ENCODE measurements at regions not wholly inside any gene's neighbourhood (a gene's known extent, or its start where the extent isn't known, plus 50 kb on each side); places are given as distances from the start of the nearest gene placed in this dataset.

- CTCF ChIA-PET: no interaction called here
- ATAC-seq: no peak
- DNase-seq (ENCODE audit: low read depth, low spot score): no peak
- Histone ChIP-seq H3K9me3 (ENCODE audit: control insufficient read depth, insufficient read depth, low read depth, low read length) (no peaks in the 10 kb centered on the region), H3K4me3 (ENCODE audit: low read depth in 2 of 2, low read length in 2 of 2) (no peak overlapping the region), H3K27me3 (ENCODE audit: control insufficient read depth, insufficient read depth, low read length) (no peaks in the 10 kb centered on the region), H3K4me1 (ENCODE audit: control insufficient read depth, insufficient read depth, low read length) (no peaks in the 10 kb centered on the region), H3K36me3 (ENCODE audit: control insufficient read depth, insufficient read depth, low read length) (no peaks in the 10 kb centered on the region), H3K27ac (ENCODE audit: low read length) (no peak overlapping the region)
- in situ Hi-C loops (cut with HindIII; ENCODE audit: low pct_unique_long_range_greater_than_20kb, low sequenced_read_pairs) (no loop called here), intact Hi-C loops (cut with micrococcal nuclease; ENCODE audit: unreplicated experiment) (no loop called here)
- POLR2A ChIA-PET: no interaction called here
- TF ChIP-seq CTCF (IDR thresholded peaks at IDR 0.05) (no peak), REST (IDR thresholded peaks at IDR 0.05; ENCODE audit: insufficient read depth in 1 of 2, low read depth in 2 of 2, low read length in 1 of 2) (no peak), POLR2AphosphoS5 (IDR thresholded peaks at IDR 0.05; ENCODE audit: low read depth, low read length) (no peak)
- no TSS peak for BruUV-seq (replicated peaks)
These were observed 1065.4 kb downstream of the SORCS3 start for GRCh38 chr10:105706281-105707026.

- H3K9me3 ChIP-seq (ENCODE audit: control insufficient read depth, insufficient read depth, low read depth, low read length): no peaks in the 10 kb centered on the region
- intact Hi-C loops (cut with micrococcal nuclease; ENCODE audit: unreplicated experiment): no loop called here
- CTCF ChIA-PET: no interaction called here
- in situ Hi-C loops (cut with HindIII; ENCODE audit: low pct_unique_long_range_greater_than_20kb, low sequenced_read_pairs): no loop called here
- POLR2A ChIA-PET: no interaction called here
- H3K4me1 ChIP-seq (ENCODE audit: control insufficient read depth, insufficient read depth, low read length): no peaks in the 10 kb centered on the region
- BruUV-seq (replicated peaks): no TSS peak
- no peaks in the 10 kb centered on the region for H3K36me3 ChIP-seq (ENCODE audit: control insufficient read depth, insufficient read depth, low read length)
- ATAC-seq (no peak), DNase-seq (ENCODE audit: low read depth, low spot score) (no peak)
- no peak for TF ChIP-seq POLR2AphosphoS5 (IDR thresholded peaks at IDR 0.05; ENCODE audit: low read depth, low read length)
- TF ChIP-seq CTCF (IDR thresholded peaks at IDR 0.05): no peak
- TF ChIP-seq SIN3A (IDR thresholded peaks at IDR 0.05; ENCODE audit: borderline replicate concordance, insufficient read depth, low read depth, low read length): no peak
- no peak for TF ChIP-seq TCF7L2 (IDR thresholded peaks at IDR 0.05; ENCODE audit: low read depth, low read length)
- TF ChIP-seq REST (IDR thresholded peaks at IDR 0.05; ENCODE audit: insufficient read depth in 1 of 2, low read depth in 2 of 2, low read length in 1 of 2): no peak
- no peaks in the 10 kb centered on the region for H3K27me3 ChIP-seq (ENCODE audit: control insufficient read depth, insufficient read depth, low read length)
- no peak overlapping the region for H3K4me3 ChIP-seq (ENCODE audit: low read depth in 2 of 2, low read length in 2 of 2)
- H3K27ac ChIP-seq (ENCODE audit: low read length): no peak overlapping the region
These were observed 1061.1 kb downstream of the SORCS3 start for GRCh38 chr10:105702211-105702610.

Measured in Panc1 (cell line).